ENCODE measurements at regions not wholly inside any gene's neighbourhood (a gene's known extent, or its start where the extent isn't known, plus 50 kb on each side); places are given as distances from the start of the nearest gene placed in this dataset.
A peak's percentile ranks its signal among the peaks of the same experiment; 100 is the strongest.

DNA sequence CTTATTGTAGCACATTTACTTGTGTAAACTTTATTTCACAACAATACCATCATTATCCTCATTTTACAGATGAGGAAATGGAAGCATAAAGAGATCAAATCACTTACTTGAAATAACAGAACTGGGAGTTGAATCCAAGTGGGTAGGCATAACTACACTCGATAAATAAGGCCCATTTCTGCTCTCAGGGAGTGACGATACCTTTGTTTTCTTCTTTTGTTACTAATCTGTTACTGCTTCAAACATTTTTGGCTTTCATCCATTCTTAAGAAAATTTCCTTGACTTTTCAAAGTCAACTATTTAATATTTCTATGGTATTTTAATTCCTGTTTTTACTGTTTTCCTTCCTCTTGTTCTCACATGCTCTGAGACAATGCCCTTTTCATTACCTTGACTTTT lies 201.6 kb downstream of the ATP23 start:
- DNase-seq (ENCODE audit: extremely low read depth, low read depth): no peak
- H3K4me3 ChIP-seq (replicated peaks; ENCODE audit: low read depth, low read length): no peak overlapping the region
- TF ChIP-seq, protein P1, sequence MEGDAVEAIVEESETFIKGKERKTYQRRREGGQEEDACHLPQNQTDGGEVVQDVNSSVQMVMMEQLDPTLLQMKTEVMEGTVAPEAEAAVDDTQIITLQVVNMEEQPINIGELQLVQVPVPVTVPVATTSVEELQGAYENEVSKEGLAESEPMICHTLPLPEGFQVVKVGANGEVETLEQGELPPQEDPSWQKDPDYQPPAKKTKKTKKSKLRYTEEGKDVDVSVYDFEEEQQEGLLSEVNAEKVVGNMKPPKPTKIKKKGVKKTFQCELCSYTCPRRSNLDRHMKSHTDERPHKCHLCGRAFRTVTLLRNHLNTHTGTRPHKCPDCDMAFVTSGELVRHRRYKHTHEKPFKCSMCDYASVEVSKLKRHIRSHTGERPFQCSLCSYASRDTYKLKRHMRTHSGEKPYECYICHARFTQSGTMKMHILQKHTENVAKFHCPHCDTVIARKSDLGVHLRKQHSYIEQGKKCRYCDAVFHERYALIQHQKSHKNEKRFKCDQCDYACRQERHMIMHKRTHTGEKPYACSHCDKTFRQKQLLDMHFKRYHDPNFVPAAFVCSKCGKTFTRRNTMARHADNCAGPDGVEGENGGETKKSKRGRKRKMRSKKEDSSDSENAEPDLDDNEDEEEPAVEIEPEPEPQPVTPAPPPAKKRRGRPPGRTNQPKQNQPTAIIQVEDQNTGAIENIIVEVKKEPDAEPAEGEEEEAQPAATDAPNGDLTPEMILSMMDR (IDR thresholded peaks at IDR 0.05; ENCODE audit: low read depth, low read length, missing control alignments): no peak

DNA sequence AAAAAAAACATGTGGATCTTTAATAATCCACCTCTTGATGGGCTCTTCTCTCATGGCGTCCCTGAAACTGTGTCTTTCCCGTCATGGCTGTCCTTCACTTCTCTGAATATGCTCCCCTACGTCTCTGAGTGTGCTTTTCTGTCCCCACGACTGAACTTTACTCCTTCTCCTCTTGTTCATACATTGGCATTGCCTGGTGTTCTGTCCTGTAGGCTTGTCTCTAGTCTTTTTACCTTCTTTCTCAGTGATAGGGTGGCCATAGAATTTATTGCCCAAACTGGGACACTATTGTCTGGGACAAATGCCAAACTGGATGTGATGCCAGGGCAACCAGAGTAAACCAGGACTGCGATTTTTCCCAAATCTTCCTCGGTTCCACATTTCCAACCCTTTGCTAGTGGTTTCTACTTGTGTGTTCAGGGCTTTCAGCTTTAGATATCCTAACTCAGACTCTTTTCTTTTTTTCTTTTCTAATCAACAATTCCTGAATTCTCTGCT lies 202.2 kb downstream of the ATP23 start:
- TF ChIP-seq, protein P1 (IDR thresholded peaks at IDR 0.05; ENCODE audit: low read depth, low read length, missing control alignments): no peak
- H3K4me3 ChIP-seq (replicated peaks; ENCODE audit: low read depth, low read length): no peak overlapping the region
- no peak for DNase-seq (ENCODE audit: extremely low read depth, low read depth)

DNA sequence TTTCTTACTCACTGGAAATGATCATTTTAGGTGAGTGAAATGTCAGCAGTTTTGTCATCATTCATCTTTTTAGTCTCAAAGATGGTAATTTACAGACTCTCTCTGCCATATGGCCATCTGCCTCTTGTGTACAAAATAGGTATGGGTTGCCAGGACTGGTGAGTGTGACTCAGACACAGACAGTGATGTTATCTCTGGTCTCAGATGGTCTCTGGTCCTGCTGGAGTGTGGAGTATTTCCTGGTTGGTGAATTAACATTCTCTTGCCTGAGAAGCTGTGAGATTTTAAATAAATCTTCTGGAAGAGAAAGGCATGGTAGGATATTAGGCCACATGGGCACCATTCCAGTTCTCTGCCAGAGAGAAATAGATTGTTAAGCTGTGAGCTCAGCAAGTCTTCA lies 207.0 kb downstream of the ATP23 start:
- TF ChIP-seq, protein P1 (IDR thresholded peaks at IDR 0.05; ENCODE audit: low read depth, low read length, missing control alignments): no peak
- DNase-seq (ENCODE audit: extremely low read depth, low read depth): peak; percentile 77
- H3K4me3 ChIP-seq (replicated peaks; ENCODE audit: low read depth, low read length): no peak overlapping the region

DNA sequence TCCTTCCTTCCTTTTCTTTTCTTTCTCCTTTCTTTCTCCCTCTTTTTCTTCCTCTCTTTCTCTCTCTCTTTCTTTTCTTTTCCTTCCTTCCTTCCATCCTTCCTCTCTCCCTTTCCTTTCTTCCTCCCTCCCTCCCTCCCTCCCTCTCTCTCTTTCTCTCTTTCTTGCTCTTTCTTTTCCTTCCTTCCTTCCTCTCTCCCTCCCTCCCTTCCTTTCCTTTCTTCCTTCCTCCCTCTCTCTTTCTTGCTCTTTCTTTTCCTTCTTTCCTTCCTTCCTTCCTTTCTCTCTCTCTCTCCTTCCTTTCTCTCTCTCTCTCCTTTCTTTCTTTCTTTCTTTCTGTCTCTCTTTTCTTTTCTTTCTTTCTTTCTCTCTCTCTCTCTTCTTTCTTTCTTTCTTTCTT lies 207.6 kb downstream of the ATP23 start:
- no peak for DNase-seq (ENCODE audit: extremely low read depth, low read depth)
- no peak overlapping the region for H3K4me3 ChIP-seq (replicated peaks; ENCODE audit: low read depth, low read length)
- TF ChIP-seq, protein P1 (IDR thresholded peaks at IDR 0.05; ENCODE audit: low read depth, low read length, missing control alignments): no peak

DNA sequence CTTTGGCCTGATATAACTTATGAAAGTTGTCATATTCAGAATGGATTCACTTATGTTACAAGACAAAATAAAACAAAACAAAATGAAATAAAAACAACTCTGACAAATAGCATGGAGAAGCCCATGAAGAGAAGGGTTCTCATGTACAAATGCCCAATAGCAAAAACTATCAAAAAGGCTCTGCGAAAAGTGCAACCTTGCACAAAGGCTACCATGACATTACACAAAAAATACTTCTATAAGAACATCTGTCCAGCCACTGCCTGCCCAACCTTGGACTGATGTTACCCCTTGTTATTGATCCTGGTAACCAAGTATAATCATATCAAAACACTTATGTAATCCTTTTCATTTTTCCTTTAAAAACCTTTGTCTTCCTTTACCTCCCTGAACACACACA lies 213.0 kb downstream of the ATP23 start:
- TF ChIP-seq, protein P1 (IDR thresholded peaks at IDR 0.05; ENCODE audit: low read depth, low read length, missing control alignments): no peak
- DNase-seq (ENCODE audit: extremely low read depth, low read depth): no peak
- no peak overlapping the region for H3K4me3 ChIP-seq (replicated peaks; ENCODE audit: low read depth, low read length)

DNA sequence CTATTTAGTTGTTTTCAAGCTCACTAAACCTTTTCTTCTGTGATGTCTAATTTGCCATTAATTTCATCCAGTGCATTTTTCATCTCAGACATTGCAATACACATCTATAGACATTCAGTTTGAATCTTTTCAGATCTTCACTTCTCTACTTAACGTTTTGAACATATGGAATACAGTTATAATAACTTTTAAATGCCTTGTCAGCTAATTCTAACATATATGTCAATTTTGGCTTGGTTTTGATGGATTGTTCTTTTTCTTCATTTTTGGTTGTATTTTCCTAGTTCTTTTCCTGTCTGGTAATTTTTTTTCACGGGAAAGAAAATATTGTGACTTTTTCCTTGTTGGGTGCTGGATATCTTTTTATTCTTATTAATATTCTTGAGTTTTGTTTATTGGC lies 215.3 kb downstream of the ATP23 start:
- H3K4me3 ChIP-seq (replicated peaks; ENCODE audit: low read depth, low read length): no peak overlapping the region
- no peak for DNase-seq (ENCODE audit: extremely low read depth, low read depth)
- TF ChIP-seq, protein P1 (IDR thresholded peaks at IDR 0.05; ENCODE audit: low read depth, low read length, missing control alignments): no peak

DNA sequence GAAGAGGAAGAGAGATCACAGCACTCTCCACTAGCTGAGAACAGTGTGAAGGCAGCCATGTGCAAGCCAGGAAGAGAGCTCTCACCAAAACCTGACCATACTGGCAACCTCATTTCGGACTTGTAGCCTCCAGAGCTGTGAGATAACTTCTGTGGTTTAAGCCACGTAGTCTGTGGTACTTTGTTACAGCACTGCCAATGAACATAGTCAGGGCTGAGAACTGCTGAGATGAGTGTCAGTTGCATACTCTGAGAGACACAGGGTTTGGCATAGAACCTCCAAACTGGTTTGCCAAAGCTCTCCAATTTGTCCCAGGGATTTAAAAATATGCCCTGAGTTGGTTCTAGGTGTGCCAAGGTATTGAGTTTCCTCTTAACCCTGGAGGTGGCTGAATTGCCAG lies 218.6 kb downstream of the ATP23 start:
- TF ChIP-seq, protein P1 (IDR thresholded peaks at IDR 0.05; ENCODE audit: low read depth, low read length, missing control alignments): no peak
- no peak for DNase-seq (ENCODE audit: extremely low read depth, low read depth)
- H3K4me3 ChIP-seq (replicated peaks; ENCODE audit: low read depth, low read length): no peak overlapping the region

All from HFF-Myc (cell line).